Hepatic stellate cell (primary cell): ENCODE measurements at regions not wholly inside any gene's neighbourhood (a gene's known extent, or its start where the extent isn't known, plus 50 kb on each side); places are given as distances from the start of the nearest gene placed in this dataset.

ENCODE experiments used
- DNase-seq: peaks from one replicate; pipeline ENCODE4 v3.0.0; 2011; ENCODE audit warnings: low spot score

GRCh38 chr1:58911841-58912499, 128.1 kb upstream of the JUN start:
- DNase-seq = no peak

- no peak for DNase-seq
These were observed 131.1 kb upstream of the JUN start for GRCh38 chr1:58914925-58915324.

DNA sequence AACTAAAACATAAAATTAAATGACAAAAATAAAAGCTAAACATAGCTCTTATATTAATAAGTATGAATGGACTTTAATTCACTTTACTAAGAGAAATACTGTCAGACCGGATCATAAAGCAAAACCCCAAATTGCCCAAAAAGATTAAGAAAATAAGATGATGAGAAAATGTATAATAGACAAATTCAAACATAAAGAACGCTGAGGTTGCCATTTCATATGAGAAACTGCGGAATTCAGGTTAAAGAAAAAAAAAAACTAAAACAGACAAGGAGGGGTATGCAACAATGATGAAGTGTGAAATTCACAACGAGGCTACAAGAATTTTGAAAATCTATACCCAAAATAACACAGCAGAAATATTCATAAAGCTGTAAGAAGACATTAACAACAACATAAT, 133.6 kb upstream of the JUN start:
- no peak for DNase-seq

- no peak for DNase-seq
These were observed 135.5 kb upstream of the JUN start for GRCh38 chr1:58919226-58919958.

DNA sequence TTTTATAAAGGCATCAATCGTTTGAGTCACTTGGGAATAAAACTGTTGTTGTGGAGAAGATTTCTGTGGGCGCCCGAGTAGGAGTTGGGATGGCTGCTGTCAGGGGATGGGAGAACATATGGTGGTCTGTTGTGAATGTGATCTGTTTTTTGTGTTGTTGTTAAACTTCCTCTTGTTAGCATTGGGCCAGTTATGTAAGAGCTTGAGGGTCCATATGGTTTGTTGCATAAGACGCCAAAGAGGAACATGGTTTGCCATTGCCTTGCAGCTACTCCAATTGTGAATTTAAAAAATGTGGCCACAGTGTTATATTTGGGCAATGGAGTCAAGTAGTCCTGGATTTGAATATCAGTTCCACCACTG, 136.1 kb upstream of the JUN start:
- no peak for DNase-seq

- DNase-seq = no peak
These were observed 137.5 kb upstream of the JUN start for GRCh38 chr1:58921342-58921741.

DNA sequence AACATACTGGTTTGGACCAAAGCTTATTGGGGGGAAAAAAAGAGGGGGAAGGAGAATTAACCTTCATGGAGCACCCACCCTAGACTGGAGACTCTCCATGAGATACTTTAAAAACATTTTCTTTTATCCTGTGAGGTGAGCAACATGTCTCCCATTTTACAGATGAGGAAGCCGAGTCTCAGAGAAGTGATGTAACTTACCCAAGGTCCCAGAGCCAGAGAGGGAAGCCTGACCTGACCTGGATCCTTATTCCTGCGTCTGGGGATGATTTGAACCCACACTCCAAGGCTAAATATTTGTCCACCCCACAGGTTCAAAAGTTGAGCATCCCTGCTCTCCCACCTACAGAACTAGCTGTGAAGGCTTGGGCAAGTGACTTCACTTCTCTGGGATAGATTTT, 137.9 kb upstream of the JUN start:
- DNase-seq = no peak

DNA sequence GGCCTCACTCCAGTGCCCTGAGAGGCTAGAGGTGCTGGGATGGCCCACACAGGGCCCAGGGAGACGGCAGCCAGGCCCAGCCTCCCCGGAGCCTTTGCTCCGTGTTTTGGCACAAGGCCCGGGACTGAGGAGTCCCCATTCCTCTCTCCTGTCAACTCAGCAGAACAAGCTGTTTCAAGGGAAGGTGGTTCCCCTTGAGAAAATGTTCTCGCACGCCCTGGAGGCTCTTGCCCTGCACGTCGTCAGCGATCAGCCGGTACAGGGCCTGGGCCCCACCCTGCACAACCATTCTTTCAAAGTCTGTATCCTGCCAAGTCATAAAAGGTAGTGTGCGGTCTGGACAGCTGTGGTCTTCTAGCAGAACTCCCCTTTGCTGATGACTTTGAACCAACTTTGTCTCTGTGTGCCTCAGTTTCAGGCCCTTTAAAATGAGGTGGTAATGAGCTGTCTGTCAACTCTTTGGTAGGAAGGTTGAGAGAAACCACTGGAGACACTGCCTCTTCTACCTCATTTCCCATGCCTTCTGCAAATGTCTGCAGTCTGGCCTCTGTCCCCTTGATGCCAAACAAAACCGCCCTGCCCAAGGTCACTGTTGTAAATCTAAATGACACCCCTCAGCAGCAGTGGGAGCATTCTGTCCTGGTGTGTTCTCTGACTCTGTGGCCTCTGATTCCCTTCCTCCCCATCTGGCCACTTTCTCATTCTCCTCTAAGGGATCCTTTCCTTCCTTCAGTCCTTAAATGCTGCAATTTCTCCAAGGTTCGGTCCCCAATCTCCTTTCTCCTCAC, 138.6 kb upstream of the JUN start:
- DNase-seq = peak; percentile 16

DNA sequence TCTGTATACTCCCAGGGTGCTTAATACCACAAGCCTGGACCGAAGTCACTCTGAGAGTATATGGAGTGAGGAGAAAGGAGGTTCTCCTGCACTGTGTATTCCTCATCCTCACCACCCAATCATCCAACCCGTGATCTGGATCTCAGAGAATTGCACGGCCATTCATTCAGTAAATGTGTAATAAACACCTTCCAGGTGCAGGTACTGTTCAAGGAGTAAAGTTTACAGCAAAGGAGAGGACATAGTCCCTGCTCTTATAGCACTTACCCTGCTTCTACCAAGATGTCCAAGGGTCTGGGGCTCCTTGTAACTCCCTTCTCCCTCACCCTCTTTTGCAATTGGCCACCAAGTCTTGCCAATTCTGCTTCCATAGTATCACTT, 139.2 kb upstream of the JUN start:
- no peak for DNase-seq

GRCh38 chr1:58924016-58924565, 140.2 kb upstream of the JUN start:
- no peak for DNase-seq

DNA sequence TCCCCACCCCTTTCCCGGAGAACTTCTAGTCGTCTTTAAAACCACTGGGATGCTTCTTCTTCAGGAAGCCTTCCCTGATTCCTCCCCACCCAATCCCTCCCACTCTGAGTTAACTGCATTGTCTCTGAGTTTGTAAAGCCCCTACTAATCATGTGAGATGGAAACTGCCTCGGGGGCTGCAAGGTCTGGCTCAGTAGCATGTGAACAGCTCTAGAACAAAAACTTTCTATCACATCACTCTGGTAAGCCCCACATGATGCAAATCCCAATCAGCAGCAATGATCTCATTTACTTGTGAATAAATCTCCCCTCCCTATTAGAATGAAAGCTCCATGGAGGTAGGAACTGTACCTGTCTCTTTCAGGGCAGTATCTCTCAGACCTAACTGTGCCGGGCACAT, 141.0 kb upstream of the JUN start:
- no peak for DNase-seq

GRCh38 chr1:58925247-58925646, 141.4 kb upstream of the JUN start:
- DNase-seq = no peak

DNA sequence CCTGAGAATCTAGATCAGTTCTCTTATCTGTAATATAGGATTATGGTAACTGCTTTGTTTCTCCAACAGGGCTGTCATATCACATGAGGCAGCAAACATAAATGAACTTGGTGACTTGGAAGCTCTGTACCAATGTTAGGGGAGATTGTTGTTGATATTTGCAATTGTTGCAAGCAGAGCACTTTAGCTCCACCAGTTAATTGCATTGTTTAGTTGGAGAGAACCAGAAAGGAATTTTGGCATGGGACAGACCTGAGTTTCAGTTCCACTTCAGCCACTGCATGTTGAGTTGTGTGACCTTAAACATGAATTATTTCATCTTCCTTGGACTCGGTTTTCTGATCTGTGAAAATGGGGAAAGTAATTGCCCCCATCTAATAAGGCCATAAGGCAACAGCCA, 142.3 kb upstream of the JUN start:
- no peak for DNase-seq

- no peak for DNase-seq
These were observed 143.3 kb upstream of the JUN start for GRCh38 chr1:58927041-58927721.

GRCh38 chr1:58927722-58928085, 143.9 kb upstream of the JUN start:
- no peak for DNase-seq

DNA sequence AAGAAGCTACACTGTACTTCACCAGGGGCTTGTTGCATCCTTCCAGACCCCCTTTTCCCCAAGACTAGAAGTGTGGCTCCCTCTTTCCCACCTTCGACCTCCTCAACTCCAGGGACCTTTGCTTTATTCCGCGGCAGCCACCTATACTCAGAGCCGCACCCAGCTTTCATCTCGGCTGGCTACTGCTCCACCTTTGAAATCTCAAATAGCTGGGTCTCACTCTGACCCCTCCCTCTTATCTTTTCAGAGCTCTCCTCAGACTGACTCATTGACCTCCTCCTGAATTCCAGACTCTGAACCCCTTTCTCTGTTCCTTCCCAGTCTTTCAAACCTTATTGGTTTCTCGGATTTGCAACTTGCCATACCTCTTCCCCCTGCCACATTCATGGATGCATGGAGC, 144.7 kb upstream of the JUN start:
- no peak for DNase-seq

DNA sequence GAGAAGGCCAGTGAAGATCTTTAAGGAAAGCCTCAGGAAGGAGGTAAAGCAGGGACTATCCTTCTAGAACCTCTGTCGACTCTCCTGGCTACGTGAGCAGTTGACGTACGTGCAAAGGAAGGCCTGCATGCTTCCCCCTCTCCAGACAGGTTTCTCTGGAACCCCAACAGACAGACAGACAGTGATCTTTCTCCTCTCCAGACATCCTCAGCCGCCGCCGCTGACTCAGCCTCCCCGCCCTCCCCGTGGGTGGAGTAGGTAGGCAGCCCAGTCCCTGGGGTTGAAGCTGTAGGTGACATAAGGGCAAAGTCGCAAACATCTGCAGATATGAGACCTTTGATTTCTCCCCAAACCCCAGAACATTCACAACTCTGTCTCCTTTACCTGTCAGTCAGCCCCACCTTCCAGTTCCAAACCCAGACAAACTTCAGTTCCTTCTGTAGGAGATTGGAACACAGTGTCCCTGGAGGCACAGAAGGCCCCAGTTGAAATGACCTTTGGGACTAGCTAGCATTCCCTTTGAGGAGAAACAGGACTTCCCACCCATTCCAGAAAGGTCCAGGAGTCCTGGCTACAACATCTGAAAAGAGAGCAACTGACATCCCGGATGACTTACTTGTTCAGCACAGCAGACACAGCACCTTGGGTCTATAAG, 146.0 kb upstream of the JUN start:
- no peak for DNase-seq

GRCh38 chr1:58931024-58931423, 147.2 kb upstream of the JUN start:
- no peak for DNase-seq

DNA sequence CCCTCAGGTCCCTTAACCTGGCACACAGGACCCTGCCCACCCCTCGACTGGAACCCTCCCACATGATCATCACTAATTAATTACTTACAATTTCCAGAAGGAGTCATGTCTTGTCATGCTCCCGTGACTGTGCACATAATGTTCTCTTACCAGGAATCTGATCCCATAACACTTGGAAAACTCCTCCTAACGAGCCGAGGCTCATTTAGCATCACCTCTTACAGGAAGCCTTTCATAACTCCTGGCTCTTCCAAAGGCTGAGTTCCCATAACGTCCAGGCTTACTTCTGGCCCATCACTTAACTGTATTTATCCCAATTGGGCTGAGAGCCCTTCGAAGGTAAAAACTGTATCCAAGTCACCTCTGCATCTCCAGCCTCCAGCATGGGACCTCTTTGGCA, 147.9 kb upstream of the JUN start:
- no peak for DNase-seq

- DNase-seq = peak; percentile 40
These were observed 149.2 kb upstream of the JUN start for GRCh38 chr1:58932859-58933598.

DNA sequence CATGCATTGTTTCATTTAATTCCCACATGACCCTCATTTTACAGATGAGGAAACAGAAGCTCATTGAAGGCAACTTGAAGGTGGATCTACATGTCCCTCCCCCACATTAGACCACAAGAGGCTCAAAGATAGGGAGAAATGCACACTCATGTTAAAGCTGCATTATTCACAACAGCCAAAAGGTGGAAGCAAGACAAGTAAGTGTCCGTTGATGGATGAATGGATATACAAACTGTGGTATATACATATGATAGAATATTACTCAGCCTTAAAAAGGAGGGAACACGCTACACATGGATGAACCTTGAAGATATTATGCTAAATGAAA, 149.7 kb upstream of the JUN start:
- DNase-seq = no peak
